Prostate gland (tissue), 2 donors: ENCODE measurements at regions not wholly inside any gene's neighbourhood (a gene's known extent, or its start where the extent isn't known, plus 50 kb on each side); places are given as distances from the start of the nearest gene placed in this dataset.

Experiments
- CTCF ChIP-seq, 4 experiments: fragments of 200-600 bp in 2 of 4; fragments of 450-650 bp in 2 of 4; sonication (generic) in 2 of 4; IDR thresholded peaks; 1 replicate in 3 of 4; 2 replicates in 1 of 4; pipeline ENCODE4 v1.5.1; 2016 to 2019; ENCODE audit warnings: antibody characterized with exemption in 4 of 4, mild to moderate bottlenecking in 2 of 4, moderate library complexity in 2 of 4
- POLR2A ChIP-seq: fragments of 450-650 bp; IDR thresholded peaks from one replicate; pipeline ENCODE4 v1.6.1; 2016; ENCODE audit warnings: antibody characterized with exemption, mild to moderate bottlenecking
- POLR2AphosphoS5 ChIP-seq: sonication (generic); formaldehyde crosslinking; IDR thresholded peaks from one replicate; pipeline ENCODE4 v1.6.1; 2017; ENCODE audit warnings: antibody characterized with exemption

- no peak for TF ChIP-seq POLR2A
- no peak for TF ChIP-seq CTCF (IDR thresholded peaks at IDR 0.05)
- TF ChIP-seq POLR2AphosphoS5: no peak
Measured at GRCh38 chr7:127484954-127485353, 92.4 kb upstream of the ZNF800 start.
